HG03064 (cell line): ENCODE measurements at regions not wholly inside any gene's neighbourhood (a gene's known extent, or its start where the extent isn't known, plus 50 kb on each side); places are given as distances from the start of the nearest gene placed in this dataset.

ENCODE experiments used
- ATAC-seq: cut with Tn5 transposase; IDR thresholded peaks from one replicate; pipeline ENCODE4 v1.9.1; 2021; ENCODE audit warnings: low read depth; ENCODE audit not compliant: unreplicated experiment

GRCh38 chr18:45255197-45255890 lies 359.9 kb upstream of the SLC14A2 start:
- ATAC-seq, result no peak

- no peak for ATAC-seq
Measured at GRCh38 chr18:45260125-45260524, 355.2 kb upstream of the SLC14A2 start.

- no peak for ATAC-seq
Measured at GRCh38 chr18:45266023-45266422, 349.3 kb upstream of the SLC14A2 start.

GRCh38 chr18:45267622-45268021 lies 347.7 kb upstream of the SLC14A2 start:
- ATAC-seq, result no peak

DNA sequence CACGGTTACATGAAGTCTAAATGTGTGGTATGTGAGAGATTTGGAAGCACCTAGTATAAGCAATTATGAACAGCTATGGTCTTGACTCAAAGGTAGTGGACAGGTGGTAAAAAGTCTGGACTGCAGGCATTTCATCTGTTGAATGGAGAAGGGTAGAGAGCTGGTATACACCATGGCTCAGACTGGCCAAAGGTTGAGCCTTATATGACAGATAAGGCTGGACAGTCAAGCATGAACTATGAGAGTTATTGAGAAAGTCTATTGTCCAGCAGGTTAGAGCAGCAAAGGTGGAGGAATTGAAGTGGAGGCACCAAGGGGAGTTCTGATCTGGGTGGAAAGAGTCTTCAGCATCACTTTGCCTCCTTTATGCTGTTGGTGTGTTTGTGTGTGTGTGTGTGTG lies 346.7 kb upstream of the SLC14A2 start:
- no peak for ATAC-seq

- ATAC-seq, result no peak
Measured at GRCh38 chr18:45270289-45270771, 344.9 kb upstream of the SLC14A2 start.

GRCh38 chr18:45274026-45274425 lies 341.2 kb upstream of the SLC14A2 start:
- no peak for ATAC-seq

DNA sequence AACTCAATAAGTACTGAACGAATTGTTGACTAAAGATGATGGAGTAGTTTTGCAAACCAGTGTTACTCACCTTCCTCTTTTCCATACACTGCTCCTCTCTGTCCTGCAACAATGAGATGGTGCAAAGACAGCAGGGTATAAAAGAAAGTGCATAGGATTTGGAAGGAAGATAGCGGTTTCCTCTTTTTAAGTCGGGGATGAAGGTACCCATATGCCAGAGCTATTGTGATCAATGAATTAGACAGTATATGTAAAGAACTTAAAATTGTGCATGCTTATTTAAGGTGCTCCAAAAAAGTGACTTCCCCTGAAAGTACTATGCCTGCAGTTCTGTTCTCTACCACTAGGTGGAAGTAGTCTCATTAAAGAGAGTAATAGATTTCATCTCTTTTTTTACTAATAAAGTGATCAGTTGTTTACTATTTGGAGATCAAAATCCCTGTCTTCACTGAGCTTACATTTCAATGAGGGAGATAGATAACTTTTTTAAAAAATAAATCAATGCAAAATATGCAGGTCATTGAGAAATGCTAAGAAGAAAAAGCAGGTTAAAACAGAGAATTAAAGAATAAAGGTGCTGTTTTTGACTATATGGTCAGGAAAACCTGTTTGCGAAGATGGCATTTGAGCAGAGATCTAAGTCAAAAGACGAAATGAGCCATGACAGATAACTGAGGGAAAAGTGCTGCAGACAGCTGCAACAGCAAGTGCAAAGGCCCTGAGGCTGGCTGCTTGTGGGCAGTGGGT lies 339.7 kb upstream of the SLC14A2 start:
- ATAC-seq, result no peak

GRCh38 chr18:45276878-45277277 lies 338.4 kb upstream of the SLC14A2 start:
- no peak for ATAC-seq

DNA sequence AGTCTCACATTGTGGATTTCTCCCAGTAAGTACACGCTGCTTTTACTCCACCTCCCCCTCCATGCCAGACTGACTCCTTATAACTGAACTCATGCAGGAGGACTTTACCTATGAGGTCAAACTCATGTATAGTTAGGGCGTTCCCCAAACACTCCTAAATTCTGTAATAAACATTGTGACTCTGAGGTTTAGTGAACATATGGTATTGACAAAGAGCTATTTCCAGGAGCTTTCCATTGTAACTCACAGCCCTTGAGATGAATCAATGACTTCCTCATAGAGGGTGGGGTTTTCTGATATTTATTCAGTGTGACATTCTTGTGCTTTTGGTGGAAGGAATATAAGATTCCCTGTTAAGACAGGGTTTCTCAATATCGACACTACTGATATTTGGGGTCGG lies 337.4 kb upstream of the SLC14A2 start:
- ATAC-seq, result no peak

DNA sequence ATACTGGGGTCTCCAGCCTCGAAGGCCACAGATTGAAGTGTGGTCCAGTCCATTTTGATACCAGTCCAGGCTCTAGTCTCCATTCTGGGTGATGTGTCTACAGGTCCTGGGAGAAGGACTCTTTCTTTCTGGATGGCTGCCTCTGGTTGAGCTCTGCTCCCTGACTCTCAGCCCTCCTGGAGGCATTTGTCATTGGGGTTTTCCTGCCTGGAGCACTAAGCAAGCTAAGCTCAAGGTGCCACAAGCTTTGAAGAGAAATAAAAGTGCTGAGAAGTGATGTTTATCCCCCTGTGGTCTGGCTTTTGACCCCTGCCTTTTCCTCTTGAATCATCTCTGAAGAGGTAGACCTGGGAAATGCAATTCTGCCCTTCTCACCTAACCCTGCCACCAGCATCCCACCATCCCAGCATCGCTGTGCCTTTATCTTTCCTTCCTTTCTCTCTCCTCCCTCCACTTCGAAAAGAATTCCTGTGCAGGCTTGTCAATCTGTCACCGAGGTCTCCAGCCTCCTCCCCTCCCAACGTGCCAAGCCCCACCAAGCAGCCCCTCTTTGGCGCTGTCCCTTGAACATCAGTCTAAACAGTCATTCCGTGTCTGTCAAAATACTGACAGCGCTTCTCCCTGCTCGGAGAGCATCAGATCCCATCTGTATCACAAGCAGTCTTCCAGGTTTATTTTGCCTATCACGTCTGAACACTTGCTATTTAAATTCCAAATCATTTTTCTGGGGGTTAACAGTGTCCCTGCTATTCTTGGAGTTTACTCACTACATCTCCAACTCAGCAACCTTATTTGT lies 334.6 kb upstream of the SLC14A2 start:
- ATAC-seq, result no peak

DNA sequence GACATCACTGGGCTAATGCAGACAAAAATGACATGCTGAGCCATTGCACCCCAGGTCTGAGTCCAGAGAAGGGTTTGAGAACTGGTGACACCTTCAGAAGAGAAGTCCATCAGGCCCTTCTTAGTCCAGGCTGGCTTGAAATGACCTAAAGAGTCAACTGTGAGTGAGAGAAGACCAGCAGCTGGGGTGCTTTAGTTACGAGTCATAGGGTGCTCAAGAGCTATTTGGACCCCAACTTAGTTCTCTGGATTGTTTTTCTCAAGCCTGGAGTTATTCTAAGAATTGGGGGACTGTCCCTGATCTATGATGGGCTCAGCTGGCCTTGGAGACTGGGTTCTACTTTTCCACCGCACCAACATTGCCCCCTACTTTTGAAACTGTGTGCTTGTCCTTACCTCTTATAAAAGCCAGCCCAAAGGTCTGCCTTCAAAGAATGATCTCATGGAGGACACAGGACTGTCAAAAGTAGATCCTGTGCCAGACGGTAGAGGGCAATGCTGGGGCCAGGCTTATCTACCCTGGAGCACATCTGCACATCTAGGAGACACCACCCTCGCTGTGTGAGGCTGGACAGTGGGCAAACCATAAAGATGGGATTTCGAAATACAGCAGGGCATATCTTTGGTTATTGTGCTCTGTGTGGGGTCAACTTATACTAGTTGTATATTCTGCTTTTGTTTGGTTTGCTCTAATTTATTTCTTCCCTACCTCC lies 333.0 kb upstream of the SLC14A2 start:
- no peak for ATAC-seq

- no peak for ATAC-seq
Measured at GRCh38 chr18:45284174-45284573, 331.1 kb upstream of the SLC14A2 start.

- ATAC-seq, result no peak
Measured at GRCh38 chr18:45284851-45285250, 330.4 kb upstream of the SLC14A2 start.

DNA sequence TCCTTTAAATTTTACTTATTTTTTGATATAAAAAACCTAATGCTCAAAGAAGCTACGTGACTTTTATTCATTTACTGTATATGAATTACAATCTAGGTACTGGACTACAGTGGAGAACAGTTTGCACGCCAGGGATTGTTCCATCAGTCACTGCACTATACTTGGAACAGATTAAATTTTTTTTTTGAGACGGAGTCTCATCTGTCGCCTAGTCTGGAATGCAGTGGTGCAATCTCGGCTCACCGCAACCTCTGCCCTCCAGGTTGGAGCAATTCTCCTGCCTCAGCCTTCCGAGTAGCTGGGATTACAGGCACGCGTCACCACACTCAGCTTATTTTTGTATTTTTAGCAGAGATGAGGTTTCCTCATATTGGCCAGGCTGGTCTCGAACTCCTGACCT lies 330.0 kb upstream of the SLC14A2 start:
- ATAC-seq, result no peak

DNA sequence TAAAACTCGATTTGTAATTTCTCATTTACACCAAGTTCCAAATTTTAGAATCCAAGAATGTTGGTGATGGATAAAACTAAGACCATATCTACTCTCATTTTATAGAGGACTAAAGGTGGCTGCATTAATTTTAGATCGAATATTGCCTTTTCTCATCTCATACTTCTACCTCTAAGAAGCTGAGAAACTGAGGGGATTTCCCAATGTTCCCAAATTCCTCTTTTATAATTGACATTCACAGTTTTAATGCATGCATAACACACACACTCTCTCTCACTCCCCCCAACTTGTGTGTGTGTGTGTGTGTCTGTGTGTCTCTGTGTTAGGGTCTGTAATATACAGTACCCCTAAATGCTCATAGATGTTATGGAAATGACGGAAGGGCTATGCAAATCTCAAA lies 328.8 kb upstream of the SLC14A2 start:
- no peak for ATAC-seq

DNA sequence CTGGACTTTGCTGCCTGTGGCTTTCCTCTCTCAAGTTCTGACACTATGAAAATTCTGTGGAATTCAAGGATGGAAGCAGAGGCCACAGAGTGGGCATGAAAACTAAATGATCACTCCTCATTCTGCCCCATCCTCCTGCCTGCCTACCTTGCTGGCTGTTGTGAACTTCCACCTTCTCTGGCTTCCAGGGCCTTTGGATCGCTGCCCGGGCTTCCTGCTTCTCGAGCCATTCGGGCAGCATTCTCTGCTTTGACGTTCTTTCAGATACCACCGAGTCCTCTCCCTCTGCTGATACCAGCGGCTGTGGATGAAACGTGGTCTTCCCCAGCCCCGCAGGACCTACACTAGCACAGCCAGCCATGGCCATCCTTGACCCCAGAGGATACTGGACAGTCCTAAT lies 327.7 kb upstream of the SLC14A2 start:
- no peak for ATAC-seq

- ATAC-seq, result no peak
Measured at GRCh38 chr18:45290364-45290763, 324.9 kb upstream of the SLC14A2 start.

- no peak for ATAC-seq
Measured at GRCh38 chr18:45291621-45292615, 323.4 kb upstream of the SLC14A2 start.
